ENCODE measurements at regions not wholly inside any gene's neighbourhood (a gene's known extent, or its start where the extent isn't known, plus 50 kb on each side); places are given as distances from the start of the nearest gene placed in this dataset.

DNA sequence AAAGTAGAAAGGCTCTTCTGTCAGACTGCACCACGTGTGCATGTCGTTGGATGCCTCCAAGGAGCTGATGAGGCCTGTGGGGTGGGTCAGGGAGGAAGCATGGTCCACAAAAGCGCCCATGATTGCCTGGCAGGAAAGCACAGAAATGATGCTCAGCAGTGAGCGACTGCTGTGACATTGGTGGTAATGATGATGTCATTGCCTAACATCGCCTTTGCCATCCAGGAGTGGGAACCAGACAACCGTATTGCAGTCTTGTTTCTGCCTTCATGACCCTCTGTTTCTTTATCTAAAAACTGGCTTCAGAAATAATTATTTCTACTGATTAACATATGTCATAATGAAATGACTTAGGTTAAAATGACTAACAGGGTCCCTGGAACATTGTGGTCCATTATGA is 477.8 kb upstream of the B3GAT1 start:
- H2AK5ac ChIP-seq (ENCODE audit: low read depth, low read length), result no peak overlapping the region
- no peak for DNase-seq (ENCODE audit: low read depth in 1 of 2, low spot score in 2 of 2)
- no peak overlapping the region for H4K91ac ChIP-seq (replicated peaks; ENCODE audit: insufficient read length, low read length)
- peaks cover 0 to 2% of the 10 kb centered on the region in 2 experiments; a peak in 1 of 4 replicates for H3K9me3 ChIP-seq (ENCODE audit: insufficient read depth in 2 of 2, low read depth in 1 of 2, low read length in 1 of 2)
- no peak overlapping the region for H2BK12ac ChIP-seq (ENCODE audit: low read depth, low read length)
- no peak for TF ChIP-seq RNF2 (IDR thresholded peaks at IDR 0.05; ENCODE audit: borderline replicate concordance, low read depth, low read length, missing control alignments, poor library complexity, severe bottlenecking)
- no peak for TF ChIP-seq TEAD4 (IDR thresholded peaks at IDR 0.05; ENCODE audit: low read depth, low read length)
- no peak for TF ChIP-seq SP4 (IDR thresholded peaks at IDR 0.05; ENCODE audit: low read length)
- TF ChIP-seq, protein P1, sequence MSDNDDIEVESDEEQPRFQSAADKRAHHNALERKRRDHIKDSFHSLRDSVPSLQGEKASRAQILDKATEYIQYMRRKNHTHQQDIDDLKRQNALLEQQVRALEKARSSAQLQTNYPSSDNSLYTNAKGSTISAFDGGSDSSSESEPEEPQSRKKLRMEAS (IDR thresholded peaks at IDR 0.05), result no peak
- TF ChIP-seq SIX5 (IDR thresholded peaks at IDR 0.05; ENCODE audit: low read depth, low read length), result no peak
- no peak overlapping the region for H3K56ac ChIP-seq (replicated peaks; ENCODE audit: insufficient read length, low read depth, low read length)
- no peak overlapping the region for H4K8ac ChIP-seq (ENCODE audit: extremely low read depth, insufficient read depth, low read length)
- H3K36me3 ChIP-seq (ENCODE audit: control insufficient read depth in 2 of 4, insufficient read depth in 4 of 4, low read length in 3 of 4), result no peaks in the 10 kb centered on the region
- ChIA-PET CTCF (ENCODE audit: partially characterized antibody) (interaction anchor here (2.0 kb wide), 1 partner anchor 22 kb away, joined by 9 read pairs; no protein-coding TSS in a partner anchor), POLR2A (ENCODE audit: partially characterized antibody) (no interaction called here)
- H4K20me1 ChIP-seq (replicated peaks in 1 of 2; ENCODE audit: control insufficient read depth in 1 of 2, insufficient read depth in 2 of 2, low read length in 2 of 2), result no peaks in the 10 kb centered on the region
- no peaks in the 10 kb centered on the region for H3K79me2 ChIP-seq (ENCODE audit: control insufficient read depth in 1 of 2, insufficient read depth in 2 of 2, low read length in 2 of 2)
- H3K4me3 ChIP-seq (ENCODE audit: extremely low read depth in 1 of 4, insufficient read depth in 2 of 4, low read depth in 3 of 4, low read length in 4 of 4), result no peak overlapping the region
- no peak overlapping the region for H4K5ac ChIP-seq (ENCODE audit: insufficient read length, low read depth, low read length)
- no peak overlapping the region for H3K27ac ChIP-seq (ENCODE audit: low read depth, low read length)
- no peak overlapping the region for H3K9ac ChIP-seq (replicated peaks in 1 of 4; ENCODE audit: extremely low read depth in 1 of 4, low read depth in 3 of 4, low read length in 3 of 4)
- no peaks in the 10 kb centered on the region for H3K4me1 ChIP-seq (replicated peaks in 1 of 4; ENCODE audit: control insufficient read depth in 3 of 4, insufficient read depth in 4 of 4, low read length in 3 of 4)
- no peak overlapping the region for H2BK5ac ChIP-seq (ENCODE audit: low read depth, low read length)
- no peaks in the 10 kb centered on the region for H3K27me3 ChIP-seq (replicated peaks in 1 of 4; ENCODE audit: control insufficient read depth in 3 of 4, extremely low read depth in 1 of 4, insufficient read depth in 3 of 4, low read length in 3 of 4)
- no peak for FAIRE-seq
- H3K23ac ChIP-seq (ENCODE audit: insufficient read length), result no peak overlapping the region
- no peak overlapping the region for H2BK20ac ChIP-seq (ENCODE audit: low read length)
- no peak overlapping the region for H3K14ac ChIP-seq (ENCODE audit: insufficient read length)
- no peak overlapping the region for H2AFZ ChIP-seq (ENCODE audit: low read length)
- H2BK120ac ChIP-seq (replicated peaks; ENCODE audit: low read depth, low read length), result no peak overlapping the region
- no peak overlapping the region for H3K18ac ChIP-seq (ENCODE audit: extremely low read depth, low read length)
- H3K4ac ChIP-seq (replicated peaks; ENCODE audit: insufficient read length, low read depth, low read length), result no peak overlapping the region
- no peak overlapping the region for H3K4me2 ChIP-seq (ENCODE audit: insufficient read depth in 1 of 2, low read depth in 2 of 2, low read length in 2 of 2)
- H2BK15ac ChIP-seq (ENCODE audit: low read length), result no peak overlapping the region
- WGBS, 2 experiments (ENCODE audit: extremely low coverage in 1 of 2, insufficient coverage in 1 of 2, insufficient read length in 1 of 2, insufficient replicate concordance in 2 of 2, low coverage in 1 of 2, low lambda C conversion rate in 2 of 2, missing lambda C conversion rate in 1 of 2), result 97% methylated on average over 6 of the region's 6 CpGs; no CpG with 5 or more reads in 1 of the 2 experiments
- H3K79me1 ChIP-seq (ENCODE audit: low read depth, low read length), result no peaks in the 10 kb centered on the region
- no peaks in the 10 kb centered on the region for H3K23me2 ChIP-seq (ENCODE audit: low read depth, low read length)
